HFFc6 (cell line): ENCODE measurements at regions not wholly inside any gene's neighbourhood (a gene's known extent, or its start where the extent isn't known, plus 50 kb on each side); places are given as distances from the start of the nearest gene placed in this dataset.
"Not testable (repeated sequence)": the region's sequence is repeated elsewhere in the genome, so short reads cannot be mapped to it uniquely, and the experiment has no call there.

ENCODE experiments used
- DNase-seq: peaks from one replicate; pipeline ENCODE4 v3.0.0-alpha.2; 2018
- H3K27ac Mint-ChIP-seq: 2 replicates; pipeline ENCODE4 v1.8.0; 2020; ENCODE audit warnings: mild to moderate bottlenecking, mixed read lengths
- H3K27me3 Mint-ChIP-seq: 2 replicates; pipeline ENCODE4 v1.8.0; 2021; ENCODE audit warnings: mild to moderate bottlenecking, moderate library complexity, mixed read lengths; ENCODE audit not compliant: insufficient read depth
- H3K36me3 Mint-ChIP-seq: 2 replicates; pipeline ENCODE4 v1.8.0; 2021; ENCODE audit warnings: low read depth, mixed read lengths
- H3K4me1 Mint-ChIP-seq: 2 replicates; pipeline ENCODE4 v1.8.0; 2020; ENCODE audit warnings: low read depth, mixed read lengths
- H3K4me3 Mint-ChIP-seq: 2 replicates; pipeline ENCODE4 v1.8.0; 2020; ENCODE audit warnings: mild to moderate bottlenecking, moderate library complexity, mixed read lengths
- H3K9me3 Mint-ChIP-seq: 2 replicates; pipeline ENCODE4 v1.8.0; 2020; ENCODE audit warnings: mild to moderate bottlenecking, mixed read lengths
- TF ChIP-seq, protein P1 (sequence below): fragments of 200-600 bp; sonication (generic); IDR thresholded peaks from 2 replicates; pipeline ENCODE4 v1.5.0; 2021; ENCODE audit warnings: antibody characterized with exemption, mild to moderate bottlenecking

- TF ChIP-seq, protein P1, sequence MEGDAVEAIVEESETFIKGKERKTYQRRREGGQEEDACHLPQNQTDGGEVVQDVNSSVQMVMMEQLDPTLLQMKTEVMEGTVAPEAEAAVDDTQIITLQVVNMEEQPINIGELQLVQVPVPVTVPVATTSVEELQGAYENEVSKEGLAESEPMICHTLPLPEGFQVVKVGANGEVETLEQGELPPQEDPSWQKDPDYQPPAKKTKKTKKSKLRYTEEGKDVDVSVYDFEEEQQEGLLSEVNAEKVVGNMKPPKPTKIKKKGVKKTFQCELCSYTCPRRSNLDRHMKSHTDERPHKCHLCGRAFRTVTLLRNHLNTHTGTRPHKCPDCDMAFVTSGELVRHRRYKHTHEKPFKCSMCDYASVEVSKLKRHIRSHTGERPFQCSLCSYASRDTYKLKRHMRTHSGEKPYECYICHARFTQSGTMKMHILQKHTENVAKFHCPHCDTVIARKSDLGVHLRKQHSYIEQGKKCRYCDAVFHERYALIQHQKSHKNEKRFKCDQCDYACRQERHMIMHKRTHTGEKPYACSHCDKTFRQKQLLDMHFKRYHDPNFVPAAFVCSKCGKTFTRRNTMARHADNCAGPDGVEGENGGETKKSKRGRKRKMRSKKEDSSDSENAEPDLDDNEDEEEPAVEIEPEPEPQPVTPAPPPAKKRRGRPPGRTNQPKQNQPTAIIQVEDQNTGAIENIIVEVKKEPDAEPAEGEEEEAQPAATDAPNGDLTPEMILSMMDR, result no peak
- H3K4me3 Mint-ChIP-seq, result no peak overlapping the region
- H3K27ac Mint-ChIP-seq, result no peak overlapping the region
- no peaks in the 10 kb centered on the region for H3K36me3 Mint-ChIP-seq
- no peak for DNase-seq
- H3K9me3 Mint-ChIP-seq, result no peaks in the 10 kb centered on the region; the same call in 1 of the 2 replicates
- H3K27me3 Mint-ChIP-seq, result no peaks in the 10 kb centered on the region
- H3K4me1 Mint-ChIP-seq, result no peaks in the 10 kb centered on the region
Observed at GRCh38 chr4:134085496-134085895, 116.1 kb downstream of the PABPC4L start.

- not testable (repeated sequence) for H3K27me3 Mint-ChIP-seq, H3K4me3 Mint-ChIP-seq, DNase-seq, H3K36me3 Mint-ChIP-seq, H3K9me3 Mint-ChIP-seq, H3K27ac Mint-ChIP-seq, H3K4me1 Mint-ChIP-seq
Observed at GRCh38 chr4:134079085-134079484, 122.5 kb downstream of the PABPC4L start.

- Mint-ChIP-seq H3K27me3 (no peaks in the 10 kb centered on the region), H3K4me3 (peak overlapping the region; percentile 78), H3K27ac (no peak overlapping the region), H3K4me1 (0 out of 2 replicates have a peak, but pooled peaks cover 9% of the 10 kb centered on the region), H3K36me3 (no peaks in the 10 kb centered on the region), H3K9me3 (no peaks in the 10 kb centered on the region; the same call in 1 of the 2 replicates)
- no peak for DNase-seq
- TF ChIP-seq, protein P1, result no peak
Observed at GRCh38 chr4:134078230-134078914, 123.2 kb downstream of the PABPC4L start.

- no peak overlapping the region for H3K27ac Mint-ChIP-seq
- H3K27me3 Mint-ChIP-seq, result no peaks in the 10 kb centered on the region
- no peak overlapping the region for H3K4me3 Mint-ChIP-seq
- H3K9me3 Mint-ChIP-seq, result no peaks in the 10 kb centered on the region; the same call in 1 of the 2 replicates
- TF ChIP-seq, protein P1, result no peak
- H3K36me3 Mint-ChIP-seq, result no peaks in the 10 kb centered on the region
- H3K4me1 Mint-ChIP-seq, result 0 out of 2 replicates have a peak, but pooled peaks cover 9% of the 10 kb centered on the region
- no peak for DNase-seq
Observed at GRCh38 chr4:134073711-134074110, 127.9 kb downstream of the PABPC4L start.

- no peaks in the 10 kb centered on the region for H3K36me3 Mint-ChIP-seq
- TF ChIP-seq, protein P1, result no peak
- no peak overlapping the region for H3K27ac Mint-ChIP-seq
- DNase-seq, result no peak
- no peak overlapping the region for H3K4me3 Mint-ChIP-seq
- no peaks in the 10 kb centered on the region; the same call in 1 of the 2 replicates for H3K9me3 Mint-ChIP-seq
- no peaks in the 10 kb centered on the region for H3K27me3 Mint-ChIP-seq
- 0 out of 2 replicates have a peak, but pooled peaks cover under 1% of the 10 kb centered on the region for H3K4me1 Mint-ChIP-seq
Observed at GRCh38 chr4:134072137-134072536, 129.5 kb downstream of the PABPC4L start.

GRCh38 chr4:134070174-134070573 is 131.4 kb downstream of the PABPC4L start:
- no peak for DNase-seq
- H3K27ac Mint-ChIP-seq, result no peak overlapping the region
- no peaks in the 10 kb centered on the region; the same call in 1 of the 2 replicates for H3K9me3 Mint-ChIP-seq
- TF ChIP-seq, protein P1, result no peak
- H3K27me3 Mint-ChIP-seq, result no peaks in the 10 kb centered on the region
- no peaks in the 10 kb centered on the region for H3K4me1 Mint-ChIP-seq
- no peaks in the 10 kb centered on the region for H3K36me3 Mint-ChIP-seq
- H3K4me3 Mint-ChIP-seq, result no peak overlapping the region
